GM18508 (cell line): ENCODE measurements at regions not wholly inside any gene's neighbourhood (a gene's known extent, or its start where the extent isn't known, plus 50 kb on each side); places are given as distances from the start of the nearest gene placed in this dataset.
A peak's percentile ranks its signal among the peaks of the same experiment; 100 is the strongest.
"Not testable (repeated sequence)": the region's sequence is repeated elsewhere in the genome, so short reads cannot be mapped to it uniquely, and the experiment has no call there.

Experiments
- ATAC-seq: cut with Tn5 transposase; IDR thresholded peaks from one replicate; pipeline ENCODE4 v1.9.1; 2021; ENCODE audit warnings: moderate number of reproducible peaks; ENCODE audit not compliant: insufficient read depth, unreplicated experiment

DNA sequence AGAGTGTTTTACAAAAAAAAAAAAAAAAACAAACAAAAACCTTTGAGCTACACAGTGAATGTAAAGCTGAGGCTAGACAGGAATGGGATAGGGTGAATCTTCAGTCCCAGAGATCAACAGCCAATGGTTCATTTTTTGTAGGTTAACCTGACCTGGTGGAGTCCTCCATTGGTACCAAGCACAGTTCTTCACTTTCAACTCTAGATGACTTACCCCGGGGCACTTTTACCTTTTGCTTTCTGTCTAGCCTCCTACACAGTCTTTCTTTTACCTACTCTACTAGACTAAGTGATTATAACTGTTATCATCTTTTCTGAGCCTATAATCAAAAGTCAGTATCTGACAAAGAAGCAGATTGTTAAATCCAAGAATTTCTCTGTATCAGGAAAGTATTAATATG is 50.9 kb downstream of the ANXA2R start:
- no peak for ATAC-seq

- no peak for ATAC-seq
Observed at GRCh38 chr5:42988568-42988967, 51.6 kb downstream of the ANXA2R start.

- ATAC-seq, result no peak
Observed at GRCh38 chr5:42985129-42986037, 54.7 kb downstream of the ANXA2R start.

DNA sequence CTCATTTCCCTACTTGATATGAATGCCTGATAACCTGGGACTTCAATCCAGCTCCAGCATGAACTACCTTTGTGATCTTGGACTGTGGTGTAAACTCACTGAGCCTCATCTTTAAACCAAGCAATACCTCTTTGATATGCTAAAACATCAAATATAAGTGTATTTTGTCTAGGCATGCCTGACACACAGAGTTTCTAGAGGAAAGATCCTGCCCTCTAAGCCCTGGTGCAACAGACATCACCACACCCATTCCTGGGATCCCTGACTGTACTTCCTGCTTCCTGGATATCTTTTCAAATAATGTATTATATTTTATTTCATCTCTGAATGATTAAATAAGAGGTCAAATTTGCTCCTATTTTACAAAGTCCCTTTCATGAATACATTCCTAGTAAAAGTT is 55.8 kb downstream of the ANXA2R start:
- no peak for ATAC-seq

DNA sequence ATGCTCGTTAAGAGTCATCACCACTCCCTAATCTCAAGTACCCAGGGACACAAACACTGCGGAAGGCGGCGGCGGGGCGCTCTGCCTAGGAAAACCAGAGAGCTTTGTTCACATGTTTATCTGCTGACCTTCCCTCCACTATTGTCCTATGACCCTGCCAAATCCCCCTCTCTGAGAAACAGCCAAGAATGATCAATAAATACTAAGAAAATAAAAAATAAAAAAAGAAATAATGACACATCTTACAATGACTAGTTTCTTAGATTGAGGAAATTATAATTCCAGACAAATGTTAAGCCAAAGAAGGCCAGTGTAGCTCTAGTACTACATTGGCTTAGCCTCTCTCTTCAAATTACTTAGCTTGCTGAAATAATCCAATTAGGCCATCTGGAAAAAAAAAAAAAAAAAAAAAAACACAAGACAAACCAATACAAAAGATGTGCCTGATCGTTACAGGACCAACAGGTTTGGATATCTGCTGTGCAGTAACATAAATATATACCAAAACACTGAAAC is 58.0 kb downstream of the ANXA2R start:
- no peak for ATAC-seq

DNA sequence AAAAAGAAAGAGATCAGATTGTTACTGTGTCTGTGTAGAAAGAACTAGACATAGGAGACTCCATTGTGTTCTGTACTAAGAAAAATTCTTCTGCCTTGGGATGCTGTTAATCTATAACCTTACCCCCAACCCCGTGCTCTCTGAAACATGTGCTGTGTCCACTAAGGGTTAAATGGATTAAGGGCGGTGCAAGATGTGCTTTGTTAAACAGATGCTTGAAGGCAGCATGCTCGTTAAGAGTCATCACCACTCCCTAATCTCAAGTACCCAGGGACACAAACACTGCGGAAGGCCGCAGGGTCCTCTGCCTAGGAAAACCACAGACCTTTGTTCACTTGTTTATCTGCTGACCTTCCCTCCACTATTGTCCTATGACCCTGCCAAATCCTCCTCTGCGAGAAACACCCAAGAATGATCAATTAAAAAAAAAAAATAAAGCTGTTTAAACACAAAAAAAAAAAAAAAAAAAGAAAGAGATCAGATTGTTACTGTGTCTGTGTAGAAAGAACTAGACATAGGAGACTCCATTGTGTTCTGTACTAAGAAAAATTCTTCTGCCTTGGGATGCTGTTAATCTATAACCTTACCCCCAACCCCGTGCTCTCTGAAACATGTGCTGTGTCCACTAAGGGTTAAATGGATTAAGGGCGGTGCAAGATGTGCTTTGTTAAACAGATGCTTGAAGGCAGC is 58.6 kb downstream of the ANXA2R start:
- ATAC-seq, result not testable (repeated sequence)

DNA sequence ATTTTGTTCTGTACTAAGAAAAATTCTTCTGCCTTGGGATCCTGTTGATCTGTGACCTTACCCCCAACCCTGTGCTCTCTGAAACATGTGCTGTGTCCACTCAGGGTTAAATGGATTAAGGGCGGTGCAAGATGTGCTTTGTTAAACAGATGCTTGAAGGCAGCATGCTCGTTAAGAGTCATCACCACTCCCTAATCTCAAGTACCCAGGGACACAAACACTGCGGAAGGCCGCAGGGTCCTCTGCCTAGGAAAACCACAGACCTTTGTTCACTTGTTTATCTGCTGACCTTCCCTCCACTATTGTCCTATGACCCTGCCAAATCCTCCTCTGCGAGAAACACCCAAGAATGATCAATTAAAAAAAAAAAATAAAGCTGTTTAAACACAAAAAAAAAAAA is 59.1 kb downstream of the ANXA2R start:
- ATAC-seq, result not testable (repeated sequence)

DNA sequence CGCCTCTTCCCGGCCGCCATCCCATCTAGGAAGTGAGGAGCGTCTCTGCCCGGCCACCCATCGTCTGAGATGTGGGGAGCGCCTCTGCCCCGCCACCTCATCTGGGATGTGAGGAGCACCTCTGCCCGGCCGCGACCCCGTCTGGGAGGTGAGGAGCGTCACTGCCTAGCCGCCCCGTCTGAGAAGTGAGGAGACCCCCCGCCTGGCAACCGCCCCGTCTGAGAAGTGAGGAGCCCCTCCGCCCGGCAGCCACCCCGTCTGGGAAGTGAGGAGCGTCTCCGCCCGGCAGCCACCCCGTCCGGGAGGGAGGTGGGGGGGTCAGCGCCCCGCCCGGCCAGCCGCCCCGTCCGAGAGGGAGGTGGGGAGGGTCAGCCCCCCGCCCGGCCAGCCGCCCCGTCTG is 59.7 kb downstream of the ANXA2R start:
- ATAC-seq, result not testable (repeated sequence)

DNA sequence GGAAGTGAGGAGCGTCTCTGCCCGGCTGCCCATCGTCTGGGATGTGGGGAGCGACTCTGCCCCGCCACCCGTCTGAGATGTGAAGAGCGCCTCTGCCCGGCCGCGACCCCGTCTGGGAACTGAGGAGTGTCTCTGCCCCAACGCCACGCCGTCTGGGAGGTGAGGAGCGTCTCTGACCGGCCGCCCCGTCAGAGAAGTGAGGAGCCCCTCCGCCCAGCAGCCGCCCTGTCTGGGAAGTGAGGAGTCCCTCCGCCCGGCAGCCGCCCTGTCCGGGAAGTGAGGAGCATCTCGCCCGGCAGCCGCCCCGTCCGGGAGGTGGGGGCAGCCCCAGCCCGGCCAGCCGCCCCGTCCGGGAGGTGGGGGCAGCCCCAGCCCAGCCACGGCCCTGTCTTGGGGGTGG is 60.9 kb downstream of the ANXA2R start:
- ATAC-seq, result not testable (repeated sequence)

- no peak for ATAC-seq
Observed at GRCh38 chr5:42974536-42974935, 65.6 kb downstream of the ANXA2R start.

- ATAC-seq, result no peak
Observed at GRCh38 chr5:42970636-42971559, 69.2 kb downstream of the ANXA2R start.

- no peak for ATAC-seq
Observed at GRCh38 chr5:42965934-42966333, 74.2 kb downstream of the ANXA2R start.

- no peak for ATAC-seq
Observed at GRCh38 chr5:42963412-42963811, 76.7 kb downstream of the ANXA2R start.

- no peak for ATAC-seq
Observed at GRCh38 chr5:42962124-42962523, 78.0 kb downstream of the ANXA2R start.

- ATAC-seq, result no peak
Observed at GRCh38 chr5:42960506-42960905, 79.6 kb downstream of the ANXA2R start.

- no peak for ATAC-seq
Observed at GRCh38 chr5:42956551-42956950, 83.6 kb downstream of the ANXA2R start.

DNA sequence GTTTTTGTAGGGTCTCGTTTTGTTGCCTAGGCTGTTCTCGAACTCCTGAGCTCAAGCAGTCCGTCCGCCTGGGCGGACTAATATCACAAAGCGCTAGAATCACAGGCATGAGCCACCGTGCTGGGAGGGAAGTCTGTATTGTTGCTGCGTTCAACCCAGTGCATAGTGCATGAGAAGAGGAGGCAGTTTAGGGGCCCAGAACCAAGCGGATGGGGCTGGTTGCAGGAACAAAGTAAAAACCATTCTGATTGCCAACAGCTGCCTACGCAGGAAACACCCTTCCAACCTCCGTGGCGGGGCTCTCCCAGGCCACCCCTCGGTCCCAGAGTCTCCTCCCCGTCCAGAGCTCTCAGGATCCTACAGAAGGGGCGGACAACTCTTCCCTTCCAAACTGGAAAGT is 87.1 kb downstream of the ANXA2R start:
- no peak for ATAC-seq

DNA sequence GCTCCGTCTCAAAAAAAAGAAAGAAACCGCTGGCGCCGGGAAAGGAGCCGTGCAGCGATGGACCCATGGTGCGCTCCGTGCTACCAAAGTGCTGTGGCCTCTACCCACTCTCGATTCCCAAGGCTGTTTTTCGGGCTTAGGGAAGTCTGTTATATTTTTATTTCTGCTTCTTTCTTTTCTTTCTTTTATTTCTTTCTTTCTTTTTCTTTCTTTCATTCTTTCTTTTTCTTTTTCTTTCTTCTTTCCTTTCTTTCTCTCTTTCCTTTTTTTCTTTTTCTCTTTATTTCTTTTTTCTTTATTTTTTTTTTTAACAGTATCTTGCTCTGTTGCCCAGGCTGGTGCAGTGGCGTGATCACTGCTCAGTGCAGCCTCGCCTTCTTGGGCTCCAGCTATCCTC is 87.5 kb downstream of the ANXA2R start:
- ATAC-seq, result no peak

- peak; percentile 15 for ATAC-seq
Observed at GRCh38 chr5:42951293-42951840, 88.8 kb downstream of the ANXA2R start.
